ENCODE measurements at regions not wholly inside any gene's neighbourhood (a gene's known extent, or its start where the extent isn't known, plus 50 kb on each side); places are given as distances from the start of the nearest gene placed in this dataset.

DNA sequence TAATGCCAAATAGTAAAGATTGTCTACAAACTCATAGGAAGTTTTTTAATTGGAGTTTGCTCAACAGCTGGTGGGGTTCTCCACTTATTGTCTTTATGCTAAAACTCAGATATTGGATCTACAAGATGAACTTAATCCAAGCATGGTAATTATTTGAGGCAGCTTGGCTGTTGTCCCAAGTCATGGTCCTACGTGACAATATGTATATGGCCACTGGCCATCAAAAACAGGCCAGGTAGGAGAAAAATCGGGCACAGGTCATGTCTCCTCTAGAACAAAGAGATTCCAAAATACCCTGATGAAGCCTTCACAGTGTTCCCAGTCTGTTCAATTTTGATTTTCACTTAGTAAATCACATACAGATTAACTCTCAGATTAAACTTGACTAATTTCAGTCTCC is 606.4 kb downstream of the TNS3 start:
- no peaks in the 10 kb centered on the region for H3K4me1 ChIP-seq
- H3K27ac ChIP-seq = no peak overlapping the region
- intact Hi-C loops (cut with DNase I) = no loop called here
- no peaks in the 10 kb centered on the region for H3K27me3 ChIP-seq
- 79 to 90% methylated on average over 2 of the region's 2 CpGs for WGBS, 2 donors
- ATAC-seq (no peak), DNase-seq (no peak)
- TF ChIP-seq, protein P1, sequence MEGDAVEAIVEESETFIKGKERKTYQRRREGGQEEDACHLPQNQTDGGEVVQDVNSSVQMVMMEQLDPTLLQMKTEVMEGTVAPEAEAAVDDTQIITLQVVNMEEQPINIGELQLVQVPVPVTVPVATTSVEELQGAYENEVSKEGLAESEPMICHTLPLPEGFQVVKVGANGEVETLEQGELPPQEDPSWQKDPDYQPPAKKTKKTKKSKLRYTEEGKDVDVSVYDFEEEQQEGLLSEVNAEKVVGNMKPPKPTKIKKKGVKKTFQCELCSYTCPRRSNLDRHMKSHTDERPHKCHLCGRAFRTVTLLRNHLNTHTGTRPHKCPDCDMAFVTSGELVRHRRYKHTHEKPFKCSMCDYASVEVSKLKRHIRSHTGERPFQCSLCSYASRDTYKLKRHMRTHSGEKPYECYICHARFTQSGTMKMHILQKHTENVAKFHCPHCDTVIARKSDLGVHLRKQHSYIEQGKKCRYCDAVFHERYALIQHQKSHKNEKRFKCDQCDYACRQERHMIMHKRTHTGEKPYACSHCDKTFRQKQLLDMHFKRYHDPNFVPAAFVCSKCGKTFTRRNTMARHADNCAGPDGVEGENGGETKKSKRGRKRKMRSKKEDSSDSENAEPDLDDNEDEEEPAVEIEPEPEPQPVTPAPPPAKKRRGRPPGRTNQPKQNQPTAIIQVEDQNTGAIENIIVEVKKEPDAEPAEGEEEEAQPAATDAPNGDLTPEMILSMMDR (IDR thresholded peaks at IDR 0.05) = no peak
- no peaks in the 10 kb centered on the region for H3K36me3 ChIP-seq
- no peak overlapping the region for H3K4me3 ChIP-seq
- no peaks in the 10 kb centered on the region for H3K9me3 ChIP-seq

- intact Hi-C loops (cut with DNase I) = no loop called here
- WGBS, 2 donors = 90 to 92% methylated on average over 3 of the region's 3 CpGs
- DNase-seq (no peak), ATAC-seq (no peak)
- H3K27me3 ChIP-seq = no peaks in the 10 kb centered on the region
- TF ChIP-seq, protein P1 (IDR thresholded peaks at IDR 0.05) = no peak
- no peak overlapping the region for H3K27ac ChIP-seq
- peaks cover 0 to 11% (median 3%) of the 10 kb centered on the region in 11 donors for H3K9me3 ChIP-seq
- H3K36me3 ChIP-seq = no peaks in the 10 kb centered on the region
- H3K4me1 ChIP-seq = no peaks in the 10 kb centered on the region
- H3K4me3 ChIP-seq = no peak overlapping the region
These were observed 609.7 kb downstream of the TNS3 start for GRCh38 chr7:46972205-46972604.

DNA sequence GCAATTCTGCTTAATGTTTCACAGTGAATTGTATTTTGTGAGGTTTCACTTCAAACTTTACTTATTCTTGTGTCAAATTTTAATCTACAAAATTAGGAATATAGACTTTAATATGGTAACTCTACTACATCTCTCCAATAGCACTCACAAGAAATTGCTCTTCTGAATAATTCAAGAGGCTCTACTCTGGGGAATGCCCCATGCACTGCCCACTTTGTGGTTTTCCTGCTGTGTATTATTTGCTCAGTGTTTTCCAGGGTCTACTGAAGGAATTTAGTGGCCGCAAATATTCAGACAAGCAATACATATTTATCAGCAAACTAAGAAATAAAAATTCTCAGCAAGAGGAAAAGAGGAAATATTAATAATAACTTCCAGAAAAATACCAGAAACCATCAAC is 611.4 kb downstream of the TNS3 start:
- Histone ChIP-seq H3K9me3 (peaks cover 0 to 28% (median 11%) of the 10 kb centered on the region in 11 donors), H3K27me3 (no peaks in the 10 kb centered on the region), H3K4me3 (no peak overlapping the region), H3K4me1 (no peaks in the 10 kb centered on the region), H3K36me3 (no peaks in the 10 kb centered on the region), H3K27ac (no peak overlapping the region)
- 88 to 100% methylated on average over 1 of the region's 1 CpG for WGBS, 2 donors
- ATAC-seq = no peak
- no peak for DNase-seq
- intact Hi-C loops (cut with DNase I) = no loop called here
- TF ChIP-seq, protein P1 (IDR thresholded peaks at IDR 0.05) = no peak

DNA sequence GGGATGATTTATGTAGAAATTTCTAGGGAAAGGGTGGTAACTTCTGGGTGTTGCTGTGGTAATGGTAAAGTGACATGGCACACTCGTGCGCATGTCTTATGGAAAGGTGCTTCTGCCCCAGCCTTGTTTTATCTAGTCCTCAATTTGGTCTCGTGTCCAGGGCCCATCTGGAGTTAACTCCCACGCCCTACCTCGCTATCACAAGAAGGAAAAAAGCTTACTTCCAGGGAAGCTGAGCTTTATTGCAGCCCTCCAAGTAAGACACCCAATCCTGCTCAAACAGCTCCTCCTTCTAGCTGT is 611.8 kb downstream of the TNS3 start:
- ATAC-seq = no peak
- WGBS, 2 donors = 88 to 95% methylated on average over 5 of the region's 5 CpGs
- Histone ChIP-seq H3K4me3 (no peak overlapping the region), H3K4me1 (no peaks in the 10 kb centered on the region), H3K27ac (no peak overlapping the region), H3K27me3 (no peaks in the 10 kb centered on the region), H3K36me3 (no peaks in the 10 kb centered on the region), H3K9me3 (peaks cover 0 to 32% (median 14%) of the 10 kb centered on the region in 11 donors)
- TF ChIP-seq, protein P1 (IDR thresholded peaks at IDR 0.05) = no peak
- intact Hi-C loops (cut with DNase I) = no loop called here
- DNase-seq = no peak
